GM12878 (cell line): ENCODE measurements at regions not wholly inside any gene's neighbourhood (a gene's known extent, or its start where the extent isn't known, plus 50 kb on each side); places are given as distances from the start of the nearest gene placed in this dataset.

Experiments
- ATAC-seq: fragments of 200-7000 bp; cut with Tn5 transposase; 3 replicates; pipeline ENCODE4 v1.9.1; 2020; ENCODE audit warnings: mild to moderate bottlenecking, moderate library complexity
- BruUV-seq: library from RNA; stranded (reverse); fragments of 400-500 nt; replicated peaks from 2 replicates; lab custom pipeline; 2021; lab: Mats Ljungman, UMichigan
- CTCF ChIA-PET: fragments of 300-600 bp; sonication (Branson Sonifier 250); formaldehyde crosslinking; extraction: SDS; loops from one replicate; lab custom pipeline; 2021; ENCODE audit warnings: inconsistent platforms; lab: Yijun Ruan, JAX
- POLR2A ChIA-PET: fragments of 350-600 bp; formaldehyde crosslinking; extraction: SDS; loops from one replicate; lab custom pipeline; 2021; ENCODE audit warnings: inconsistent platforms; lab: Charles Lee
- RAD21 ChIA-PET: fragments of 300-600 bp; sonication (Branson Sonifier 250); formaldehyde crosslinking; loops from one replicate; lab custom pipeline; 2023; ENCODE audit warnings: antibody characterized with exemption; ENCODE audit not compliant: unreplicated experiment; lab: Charles Lee
- SMC1A ChIA-PET: fragments of 300-600 bp; sonication (Branson Sonifier 250); formaldehyde crosslinking; loops from one replicate; lab custom pipeline; 2023; ENCODE audit not compliant: unreplicated experiment, uncharacterized antibody; lab: Charles Lee
- DNase-seq: peaks from one replicate; pipeline ENCODE4 v3.0.0-alpha.2; 2011; ENCODE audit warnings: low read depth, low spot score
- FAIRE-seq: peaks from 3 replicates; lab custom pipeline; 2011; peaks lifted over from hg19 to GRCh38; lab: Jason Lieb, UNC
- H2AFZ ChIP-seq: 2 replicates; pipeline ENCODE4 v1.6.0; 2011; ENCODE audit warnings: low read depth, low read length, control low read depth; ENCODE audit not compliant: control insufficient read depth
- H3K27ac ChIP-seq: 2 replicates; pipeline ENCODE4 v1.5.1; 2011; ENCODE audit warnings: control low read depth; ENCODE audit not compliant: control insufficient read depth, insufficient read depth
- H3K27me3 ChIP-seq, 2 experiments: replicated peaks in 1 of 2; 2 replicates each; pipeline versions ENCODE4 v1.6.0 to v1.6.1; 2011; ENCODE audit warnings: low read length in 1 of 2; ENCODE audit not compliant: control insufficient read depth in 2 of 2, insufficient read depth in 2 of 2
- H3K36me3 ChIP-seq, 2 experiments: 2 replicates each; pipeline ENCODE4 v1.5.1; 2011; ENCODE audit warnings: low read length in 1 of 2; ENCODE audit not compliant: control insufficient read depth in 2 of 2, insufficient read depth in 2 of 2
- H3K4me1 ChIP-seq: 2 replicates; pipeline ENCODE4 v1.6.1; 2011; ENCODE audit warnings: mild to moderate bottlenecking, low read length, moderate library complexity, mixed read lengths; ENCODE audit not compliant: control insufficient read depth, insufficient read depth
- H3K4me2 ChIP-seq: 2 replicates; pipeline ENCODE4 v1.6.0; 2011; ENCODE audit warnings: control low read depth; ENCODE audit not compliant: control insufficient read depth, insufficient read depth
- H3K4me3 ChIP-seq: fragments of 200-600 bp; sonication (generic); 2 replicates; pipeline ENCODE4 v1.5.1; 2016
- H3K79me2 ChIP-seq: 2 replicates; pipeline ENCODE4 v1.6.0; 2011; ENCODE audit warnings: low read length; ENCODE audit not compliant: control insufficient read depth, insufficient read depth
- H3K9ac ChIP-seq: 2 replicates; pipeline ENCODE4 v1.8.0; 2011; ENCODE audit warnings: low read length, control low read depth, mixed read lengths; ENCODE audit not compliant: control insufficient read depth, insufficient read depth
- H3K9me3 ChIP-seq: replicated peaks from 3 replicates; pipeline ENCODE4 v1.5.1; 2011; ENCODE audit warnings: mild to moderate bottlenecking, low read length; ENCODE audit not compliant: control insufficient read depth, insufficient read depth
- H4K20me1 ChIP-seq: 2 replicates; pipeline ENCODE4 v1.6.0; 2011; ENCODE audit not compliant: control insufficient read depth, insufficient read depth
- CBX3 ChIP-seq: fragments of 200-600 bp; sonication (generic); IDR thresholded peaks from 2 replicates; pipeline ENCODE4 v1.6.1; 2016; ENCODE audit warnings: low read depth, borderline replicate concordance
- CHD1 ChIP-seq: IDR thresholded peaks from 2 replicates; pipeline ENCODE4 v1.6.1; 2012; ENCODE audit warnings: low read depth, low read length, improper control_type of control experiment
- CREM ChIP-seq: IDR thresholded peaks from 2 replicates; pipeline ENCODE4 v1.6.1; 2014; ENCODE audit warnings: antibody characterized with exemption, low read depth
- FOXM1 ChIP-seq: IDR thresholded peaks from 2 replicates; pipeline ENCODE4 v1.6.1; 2012; ENCODE audit warnings: low read depth, mild to moderate bottlenecking, inconsistent platforms, low read length, moderate library complexity
- HDAC2 ChIP-seq: fragments of 200-600 bp; sonication (generic); IDR thresholded peaks from 2 replicates; pipeline ENCODE4 v1.6.1; 2017
- HSF1 ChIP-seq: fragments of 150-350 bp; IDR thresholded peaks from 2 replicates; pipeline ENCODE4 v1.6.1; 2014; ENCODE audit warnings: mild to moderate bottlenecking, low read depth, low read length
- JUNB ChIP-seq: IDR thresholded peaks from 2 replicates; pipeline ENCODE4 v1.6.1; 2016; ENCODE audit warnings: antibody characterized with exemption, mild to moderate bottlenecking
- KLF5 ChIP-seq: fragments of 450-650 bp; IDR thresholded peaks from 2 replicates; pipeline ENCODE4 v1.6.1; 2014; ENCODE audit warnings: mild to moderate bottlenecking; ENCODE audit not compliant: partially characterized antibody
- MLLT1 ChIP-seq: fragments of 450-650 bp; IDR thresholded peaks from 2 replicates; pipeline ENCODE4 v1.6.1; 2016; ENCODE audit warnings: mild to moderate bottlenecking
- RELA ChIP-seq: fragments of 450-650 bp; IDR thresholded peaks from 2 replicates; pipeline ENCODE4 v1.8.0; 2014; ENCODE audit warnings: borderline replicate concordance; ENCODE audit not compliant: partially characterized antibody
- SMARCA5 ChIP-seq: fragments of 450-650 bp; IDR thresholded peaks from 2 replicates; pipeline ENCODE4 v1.6.1; 2017; ENCODE audit warnings: mild to moderate bottlenecking
- SUPT20H ChIP-seq: IDR thresholded peaks from 2 replicates; pipeline ENCODE4 v1.6.1; 2011; ENCODE audit warnings: low read depth, mild to moderate bottlenecking, low read length, moderate library complexity, borderline replicate concordance; ENCODE audit not compliant: control insufficient read depth
- TAF1 ChIP-seq: IDR thresholded peaks from 2 replicates; pipeline ENCODE4 v1.6.1; 2011; ENCODE audit warnings: mild to moderate bottlenecking, low read depth, low read length, borderline replicate concordance
- TBL1XR1 ChIP-seq: IDR thresholded peaks from 2 replicates; pipeline ENCODE4 v1.6.1; 2012; ENCODE audit warnings: low read depth, low read length, improper control_type of control experiment
- WRNIP1 ChIP-seq: IDR thresholded peaks from 2 replicates; pipeline ENCODE4 v1.6.1; 2011; ENCODE audit warnings: low read depth, low read length, improper control_type of control experiment, borderline replicate concordance
- WGBS: methylation state at CpG from one replicate; pipeline ENCODE4 v1.1.6; 2016; ENCODE audit warnings: low lambda C conversion rate; ENCODE audit not compliant: insufficient replicate concordance, insufficient coverage; ENCODE audit errors: missing lambda C conversion rate; 5-methylcytosine and 5-hydroxymethylcytosine counted together
- in situ Hi-C: fragments of 300-500 bp; cut with MboI; formaldehyde crosslinking; loops from 9 replicates; pipeline ENCODE4 v1.14.3; 2018; ENCODE audit warnings: mixed read lengths
- intact Hi-C: fragments of 100-400 bp; cut with micrococcal nuclease; formaldehyde crosslinking; loops from one replicate; pipeline ENCODE4 v1.14.2; 2022; ENCODE audit not compliant: unreplicated experiment
- TF ChIP-seq, protein P1 (sequence below): fragments of 450-650 bp; formaldehyde crosslinking; IDR thresholded peaks from 2 replicates; pipeline ENCODE4 v1.4.0; 2020; ENCODE audit warnings: mild to moderate bottlenecking, moderate library complexity

GRCh38 chr4:31365006-31365690 is 645.0 kb downstream of the PCDH7 start:
- Histone ChIP-seq H3K4me3 (no peak overlapping the region), H3K36me3 (no peaks in the 10 kb centered on the region), H2AFZ (no peak overlapping the region), H3K27me3 (no peaks in the 10 kb centered on the region), H3K27ac (no peak overlapping the region)
- CTCF ChIA-PET, result interaction anchor here (0.8 to 2.0 kb wide), 3 partner anchors 12 to 310 kb away, joined by 3 to 4 read pairs (median 4); no protein-coding TSS in a partner anchor
- RAD21 ChIA-PET, result interaction anchor here (0.5 kb wide), 1 partner anchor 1487 kb away, joined by 3 read pairs; no protein-coding TSS in a partner anchor
- DNase-seq (no peak), FAIRE-seq (no peak)
- intact Hi-C loops (no loop called here), in situ Hi-C loops (no loop called here)
- BruUV-seq, result no TSS peak
- WGBS, result 6% methylated on average over 6 of the region's 6 CpGs
- SMC1A ChIA-PET, result interaction anchor here (1.4 to 2.3 kb wide), 2 partner anchors 10 to 63 kb away, joined by 4 to 7 read pairs; no protein-coding TSS in a partner anchor
- TF ChIP-seq WRNIP1 (no peak), CREM (no peak), JUNB (no peak), SUPT20H (no peak), TAF1 (no peak), CBX3 (no peak), TBL1XR1 (no peak), SMARCA5 (no peak), HSF1 (no peak), HDAC2 (no peak), FOXM1 (no peak), MLLT1 (no peak), RELA (no peak), CHD1 (no peak), KLF5 (no peak)
- TF ChIP-seq, protein P1, sequence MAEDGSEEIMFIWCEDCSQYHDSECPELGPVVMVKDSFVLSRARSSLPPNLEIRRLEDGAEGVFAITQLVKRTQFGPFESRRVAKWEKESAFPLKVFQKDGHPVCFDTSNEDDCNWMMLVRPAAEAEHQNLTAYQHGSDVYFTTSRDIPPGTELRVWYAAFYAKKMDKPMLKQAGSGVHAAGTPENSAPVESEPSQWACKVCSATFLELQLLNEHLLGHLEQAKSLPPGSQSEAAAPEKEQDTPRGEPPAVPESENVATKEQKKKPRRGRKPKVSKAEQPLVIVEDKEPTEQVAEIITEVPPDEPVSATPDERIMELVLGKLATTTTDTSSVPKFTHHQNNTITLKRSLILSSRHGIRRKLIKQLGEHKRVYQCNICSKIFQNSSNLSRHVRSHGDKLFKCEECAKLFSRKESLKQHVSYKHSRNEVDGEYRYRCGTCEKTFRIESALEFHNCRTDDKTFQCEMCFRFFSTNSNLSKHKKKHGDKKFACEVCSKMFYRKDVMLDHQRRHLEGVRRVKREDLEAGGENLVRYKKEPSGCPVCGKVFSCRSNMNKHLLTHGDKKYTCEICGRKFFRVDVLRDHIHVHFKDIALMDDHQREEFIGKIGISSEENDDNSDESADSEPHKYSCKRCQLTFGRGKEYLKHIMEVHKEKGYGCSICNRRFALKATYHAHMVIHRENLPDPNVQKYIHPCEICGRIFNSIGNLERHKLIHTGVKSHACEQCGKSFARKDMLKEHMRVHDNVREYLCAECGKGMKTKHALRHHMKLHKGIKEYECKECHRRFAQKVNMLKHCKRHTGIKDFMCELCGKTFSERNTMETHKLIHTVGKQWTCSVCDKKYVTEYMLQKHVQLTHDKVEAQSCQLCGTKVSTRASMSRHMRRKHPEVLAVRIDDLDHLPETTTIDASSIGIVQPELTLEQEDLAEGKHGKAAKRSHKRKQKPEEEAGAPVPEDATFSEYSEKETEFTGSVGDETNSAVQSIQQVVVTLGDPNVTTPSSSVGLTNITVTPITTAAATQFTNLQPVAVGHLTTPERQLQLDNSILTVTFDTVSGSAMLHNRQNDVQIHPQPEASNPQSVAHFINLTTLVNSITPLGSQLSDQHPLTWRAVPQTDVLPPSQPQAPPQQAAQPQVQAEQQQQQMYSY (CRISPR knock-in tag), result no peak
- TF ChIP-seq, all 136 proteins: peak for 0
- H3K4me1 ChIP-seq, result no peaks in the 10 kb centered on the region
- ATAC-seq, result no peak
- no peaks in the 10 kb centered on the region for H4K20me1 ChIP-seq
- no peaks in the 10 kb centered on the region for H3K9me3 ChIP-seq
- no peaks in the 10 kb centered on the region for H3K79me2 ChIP-seq
- no peak overlapping the region for H3K4me2 ChIP-seq
- H3K9ac ChIP-seq, result no peak overlapping the region
- POLR2A ChIA-PET, result no interaction called here
